Fibroblast of the conjunctiva (primary cell): ENCODE measurements at regions not wholly inside any gene's neighbourhood (a gene's known extent, or its start where the extent isn't known, plus 50 kb on each side); places are given as distances from the start of the nearest gene placed in this dataset.

Experiments
- DNase-seq: peaks from one replicate; pipeline ENCODE4 v3.0.0-alpha.2; 2010; ENCODE audit warnings: low read depth

DNA sequence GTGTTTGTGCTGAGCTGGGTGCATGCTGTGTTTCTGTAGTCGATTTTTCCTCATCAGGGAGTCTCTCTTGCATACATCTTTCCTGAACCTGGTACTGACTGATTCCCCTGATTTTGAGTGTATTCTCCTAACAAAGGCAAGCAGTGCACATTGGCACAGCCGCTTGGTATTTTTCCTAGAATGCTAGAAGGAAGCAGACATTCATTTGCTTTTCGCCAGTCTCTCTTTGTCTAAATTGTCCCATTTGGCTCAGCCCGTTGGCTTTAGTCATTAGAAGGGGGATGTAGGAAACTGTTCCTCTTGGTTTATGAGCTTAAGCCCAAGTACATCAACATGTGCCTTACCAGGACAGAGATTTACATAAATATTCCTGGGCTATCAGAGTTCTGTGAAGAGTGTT is 266.1 kb upstream of the TMTC4 start:
- DNase-seq, result no peak

DNA sequence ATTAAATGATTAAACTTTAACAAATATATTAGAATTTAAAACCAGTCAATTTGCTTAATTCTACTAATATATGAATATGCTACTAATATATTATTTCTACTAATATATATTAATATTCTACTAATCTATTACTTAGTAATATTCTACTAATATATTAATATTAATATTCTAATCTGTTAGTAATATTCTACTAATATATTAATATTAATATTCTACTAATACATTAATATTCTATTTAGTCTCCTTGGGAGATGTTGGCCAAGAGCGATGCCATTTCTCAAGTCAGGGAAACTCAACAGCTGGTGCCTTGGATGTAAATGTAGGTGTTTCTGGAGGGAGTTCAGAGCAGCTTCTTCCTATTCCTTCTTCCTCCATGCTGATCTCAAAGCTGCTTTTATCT is 259.2 kb upstream of the TMTC4 start:
- DNase-seq, result no peak

DNA sequence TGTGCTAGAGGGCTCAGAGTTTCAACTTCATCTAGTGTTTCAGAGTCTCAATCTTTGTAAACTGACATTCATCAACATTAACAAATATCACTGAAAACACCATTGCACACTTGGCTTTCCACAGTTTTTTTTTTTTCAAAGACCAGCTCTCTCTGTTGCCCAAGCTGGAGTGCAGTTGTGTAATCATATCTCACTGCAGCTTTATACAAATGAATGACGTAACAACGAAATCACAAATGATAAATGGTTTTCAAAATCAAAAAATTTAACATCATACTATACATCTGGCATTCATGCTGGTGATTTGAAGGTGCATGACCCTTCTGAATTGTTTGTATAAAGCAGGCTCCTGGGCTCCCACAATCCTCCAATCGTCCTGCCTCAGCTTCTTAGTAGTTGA is 248.0 kb upstream of the TMTC4 start:
- DNase-seq, result no peak

DNA sequence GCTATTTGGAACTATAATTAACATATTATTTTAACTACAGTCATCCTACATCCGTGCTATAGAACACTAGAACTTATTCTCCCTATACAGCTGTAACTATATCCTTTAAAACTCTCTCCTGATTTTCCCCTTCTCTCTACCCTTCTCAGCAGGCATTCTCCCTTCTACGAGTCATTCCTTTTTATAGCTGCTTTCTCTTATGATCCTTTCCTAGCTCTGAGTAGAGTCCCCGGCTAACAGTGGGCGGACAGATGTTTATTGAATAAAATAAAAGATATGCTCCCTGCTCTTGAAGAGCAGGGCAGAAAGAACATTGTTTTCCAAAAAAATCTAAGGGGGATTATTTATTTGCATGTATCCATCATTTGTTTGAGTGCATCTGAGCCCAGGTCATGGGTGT is 246.5 kb upstream of the TMTC4 start:
- DNase-seq, result no peak

DNA sequence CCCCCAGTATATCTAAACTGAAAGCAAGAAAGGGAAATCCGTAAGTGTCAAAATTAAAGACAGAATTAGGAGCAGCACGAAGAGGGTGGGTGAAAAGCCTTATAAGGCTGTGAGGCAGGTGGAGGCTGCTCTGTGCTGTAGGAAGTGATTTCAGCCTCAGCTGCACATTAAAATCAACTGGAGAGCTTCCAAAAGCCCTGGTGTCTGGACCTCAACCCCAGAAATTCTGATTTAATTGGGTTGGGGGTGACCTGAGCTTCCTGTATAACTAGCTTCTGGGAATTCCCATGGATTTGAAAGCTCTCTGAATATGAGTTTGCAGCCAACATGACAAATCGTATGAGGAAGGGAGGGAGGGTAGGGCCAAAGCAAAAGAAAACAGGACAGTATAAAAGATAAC is 242.4 kb upstream of the TMTC4 start:
- no peak for DNase-seq

DNA sequence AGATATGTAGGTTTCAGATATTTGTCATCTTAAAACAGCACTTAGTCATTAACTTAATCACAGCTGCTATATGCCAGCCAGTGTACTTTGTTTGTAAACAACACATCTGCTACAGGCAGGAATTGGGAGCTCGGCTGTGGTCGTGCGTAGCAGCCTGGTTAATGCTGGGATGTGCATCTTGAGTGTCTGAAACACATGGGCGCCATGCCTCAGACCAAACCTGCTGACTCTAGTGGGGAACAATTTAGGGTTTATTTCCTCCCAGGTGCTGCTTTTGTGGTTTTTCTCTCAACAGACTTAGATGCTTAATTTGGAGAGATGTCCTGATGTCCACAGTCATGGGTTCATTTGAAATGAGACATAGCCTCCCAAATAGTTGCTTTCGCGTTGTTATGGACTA is 238.5 kb upstream of the TMTC4 start:
- no peak for DNase-seq

DNA sequence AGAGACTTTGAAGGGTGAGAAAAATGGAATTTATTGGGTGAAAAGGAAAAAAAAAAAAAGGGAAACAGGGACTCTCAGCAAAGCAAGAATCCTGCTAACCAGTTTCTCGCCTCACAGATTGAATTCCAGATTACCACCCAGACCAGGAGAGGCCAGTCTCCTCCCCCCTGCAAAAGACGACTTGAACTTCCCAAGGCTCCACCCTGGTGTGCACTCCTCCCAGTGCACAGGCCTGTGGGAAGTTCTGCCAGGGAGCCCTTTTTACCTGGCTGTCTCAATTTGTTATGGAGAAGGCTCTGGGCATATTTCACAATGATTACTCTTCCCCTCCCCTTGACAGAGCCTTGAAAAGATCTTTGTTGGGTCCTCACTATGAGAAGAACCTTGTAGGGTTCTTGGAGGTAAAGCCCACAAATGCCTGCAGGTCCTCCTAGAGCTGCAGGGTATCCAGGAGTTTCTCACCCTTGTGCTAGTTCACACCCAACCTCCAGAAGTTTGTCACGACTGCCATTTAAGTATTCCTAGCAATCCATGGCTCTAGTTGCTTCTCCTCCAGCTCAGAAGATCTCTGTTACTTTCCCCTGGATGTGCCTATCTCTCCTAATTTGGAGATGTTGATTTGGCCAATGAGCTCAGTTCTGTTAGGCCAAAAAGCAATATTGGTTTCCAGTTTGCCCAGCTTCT is 229.8 kb upstream of the TMTC4 start:
- no peak for DNase-seq

DNA sequence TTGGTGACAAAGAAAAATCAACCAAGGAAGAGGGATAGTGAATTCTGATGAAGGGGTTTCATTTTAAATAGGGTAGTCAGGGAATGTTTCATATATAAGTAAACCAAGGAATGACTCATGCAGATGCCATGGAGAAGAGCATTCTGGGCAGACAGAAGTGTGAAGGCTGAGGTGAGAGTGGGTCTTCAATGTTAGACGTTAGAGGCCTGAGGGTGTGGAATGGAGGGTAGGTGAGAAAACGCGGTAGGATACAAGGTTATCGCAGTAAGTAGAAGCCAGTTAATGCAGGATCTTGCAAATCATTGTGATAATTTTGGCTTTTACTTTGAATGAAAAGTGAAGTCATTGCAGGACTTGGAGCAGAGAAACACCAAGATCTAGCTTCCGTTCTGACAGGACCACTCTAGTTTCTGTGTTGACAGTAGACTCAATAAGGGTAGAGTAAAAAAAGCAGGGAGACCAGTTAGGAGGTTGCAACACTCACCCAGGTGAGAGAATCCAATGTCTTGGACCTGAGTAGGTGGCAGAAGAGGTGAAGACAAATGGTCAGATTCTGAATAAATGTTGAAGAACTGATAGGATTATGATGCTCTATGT is 225.2 kb upstream of the TMTC4 start:
- DNase-seq, result no peak

DNA sequence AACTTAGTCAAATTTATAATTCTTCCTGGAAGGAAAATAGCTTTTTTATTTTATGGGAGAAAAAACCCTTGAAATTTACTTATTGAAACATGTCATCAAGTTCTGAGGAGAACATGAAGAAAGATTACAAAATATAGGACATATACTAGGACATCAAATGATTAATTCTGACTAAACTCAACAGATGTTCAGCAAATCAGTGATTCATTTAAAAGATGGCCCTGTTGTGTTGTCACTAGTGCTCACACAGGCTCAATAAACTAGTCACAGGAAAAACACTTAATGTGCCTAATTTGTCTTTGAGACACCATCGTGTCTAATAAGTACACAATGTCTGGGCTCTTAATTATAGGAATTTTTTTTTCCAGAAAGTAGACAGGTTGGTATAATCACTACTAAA is 223.8 kb upstream of the TMTC4 start:
- DNase-seq, result no peak

DNA sequence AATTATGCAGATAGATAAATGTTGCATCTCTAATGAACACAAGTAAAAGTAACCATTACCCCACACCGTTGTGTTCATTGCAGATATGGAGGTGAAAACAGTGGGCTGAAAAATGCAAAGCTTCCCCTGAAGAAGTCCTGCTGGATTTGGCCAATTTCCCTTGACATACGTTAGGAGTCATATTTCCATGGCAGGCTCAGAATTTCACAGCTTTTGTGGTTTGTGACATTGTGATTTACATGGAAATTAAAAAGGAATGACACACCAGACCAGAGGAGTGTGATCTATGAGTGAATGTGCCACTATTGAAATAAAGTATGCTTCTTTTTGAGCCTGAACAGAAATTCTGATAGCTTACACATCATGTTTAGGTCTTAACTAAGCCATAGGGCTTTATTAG is 221.1 kb upstream of the TMTC4 start:
- no peak for DNase-seq

DNA sequence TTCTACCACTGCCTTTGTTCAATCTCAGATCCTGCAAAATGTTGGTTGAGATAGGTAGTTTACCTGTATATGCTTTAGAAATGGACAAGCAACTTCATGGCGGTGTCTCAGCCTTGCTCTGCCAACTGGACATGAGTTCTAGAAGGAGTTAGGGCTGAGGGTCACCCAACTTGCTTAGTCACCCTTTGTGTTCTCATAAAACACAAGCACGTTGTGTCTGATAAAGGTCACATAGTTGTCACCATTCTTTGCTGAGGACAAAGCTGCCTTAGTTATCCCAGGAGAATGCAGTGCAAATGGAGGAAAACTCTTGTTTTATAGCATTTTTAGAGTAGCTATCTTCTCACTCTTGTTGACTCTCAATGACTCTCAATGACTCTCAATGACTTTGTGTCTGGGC is 218.4 kb upstream of the TMTC4 start:
- DNase-seq, result no peak

DNA sequence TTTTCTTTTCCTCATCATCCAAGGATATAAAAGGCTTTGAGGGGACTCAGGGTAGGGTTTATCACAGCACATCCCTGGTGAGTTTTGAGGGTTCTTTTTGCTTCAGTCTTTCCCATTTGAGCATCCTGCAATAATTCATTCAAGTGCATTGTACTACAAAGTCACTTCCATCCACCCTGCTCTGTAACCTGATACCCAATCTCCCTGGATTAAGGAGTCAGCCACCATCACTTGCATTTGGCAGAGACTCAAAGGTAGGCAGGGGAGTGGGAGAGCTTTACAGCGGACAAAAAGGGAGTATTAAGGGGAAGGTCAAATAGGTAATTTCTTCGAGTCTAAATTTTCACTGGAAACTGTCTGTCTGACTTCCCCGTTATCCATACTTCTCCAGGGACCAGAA is 216.1 kb upstream of the TMTC4 start:
- no peak for DNase-seq

DNA sequence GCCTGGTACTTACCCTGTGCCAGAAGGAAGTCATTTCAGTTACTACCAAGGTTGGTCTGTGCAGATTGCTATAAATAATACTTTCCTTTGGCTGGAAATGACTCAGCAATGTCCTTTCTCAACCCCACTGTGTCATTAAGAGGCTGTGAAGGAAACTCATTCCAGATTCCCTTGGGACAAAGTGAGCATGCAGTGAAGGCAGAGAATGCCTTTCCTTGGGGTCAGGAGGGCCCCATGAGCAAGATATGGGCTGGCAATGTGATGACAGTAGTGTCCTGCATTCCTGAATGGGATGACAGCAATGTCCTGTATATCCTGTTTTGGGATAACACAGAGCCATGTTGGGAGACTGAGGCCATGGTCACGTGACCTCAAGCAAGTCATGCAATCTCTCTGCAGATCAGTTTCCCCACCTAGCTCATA is 213.1 kb upstream of the TMTC4 start:
- peak; percentile 10 for DNase-seq

DNA sequence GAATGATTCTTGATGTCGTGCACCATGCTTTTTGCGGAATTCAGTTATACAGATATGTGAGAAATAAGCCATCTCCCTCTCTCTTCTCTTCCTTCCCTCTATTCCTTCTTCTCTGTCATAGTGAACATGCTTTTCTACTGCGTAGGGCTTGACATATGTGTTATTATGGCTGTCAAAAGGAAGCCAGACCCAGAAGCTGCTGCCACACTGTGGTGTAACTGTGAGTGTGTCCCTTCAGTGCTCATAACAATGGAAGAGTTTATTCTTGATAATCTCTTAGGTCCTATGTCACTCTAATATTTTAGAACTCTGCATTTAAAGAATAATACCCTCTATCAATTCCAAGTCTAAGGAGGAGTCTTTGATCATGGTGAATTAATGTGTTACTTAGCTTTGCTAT is 208.9 kb upstream of the TMTC4 start:
- DNase-seq, result no peak

DNA sequence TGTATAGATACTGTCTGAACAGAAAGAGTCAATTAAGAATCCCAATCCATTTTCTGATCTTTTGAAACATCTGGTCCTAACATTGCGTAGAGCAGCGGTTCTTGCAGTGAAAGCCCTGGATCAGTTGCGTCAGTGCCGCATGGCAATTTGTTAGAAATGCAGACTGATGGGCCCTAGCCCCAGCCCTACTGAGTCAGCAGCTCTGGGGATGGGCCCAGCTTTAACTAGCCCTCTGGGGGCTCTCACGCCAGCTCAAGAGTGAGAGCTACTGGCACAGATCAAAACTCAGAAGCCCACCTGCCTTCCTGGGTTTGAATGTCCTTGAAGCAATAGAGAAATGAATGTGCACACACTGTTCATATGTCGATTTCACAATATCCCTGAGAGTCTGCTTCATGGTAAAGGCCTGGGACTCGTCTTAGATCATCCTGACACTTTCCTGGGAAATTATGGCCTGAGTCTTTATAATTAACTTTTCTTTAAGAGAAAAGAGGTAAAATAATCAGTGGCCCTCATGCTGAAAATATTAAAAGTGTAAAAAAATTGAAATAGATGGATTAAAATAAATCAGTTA is 206.8 kb upstream of the TMTC4 start:
- no peak for DNase-seq

DNA sequence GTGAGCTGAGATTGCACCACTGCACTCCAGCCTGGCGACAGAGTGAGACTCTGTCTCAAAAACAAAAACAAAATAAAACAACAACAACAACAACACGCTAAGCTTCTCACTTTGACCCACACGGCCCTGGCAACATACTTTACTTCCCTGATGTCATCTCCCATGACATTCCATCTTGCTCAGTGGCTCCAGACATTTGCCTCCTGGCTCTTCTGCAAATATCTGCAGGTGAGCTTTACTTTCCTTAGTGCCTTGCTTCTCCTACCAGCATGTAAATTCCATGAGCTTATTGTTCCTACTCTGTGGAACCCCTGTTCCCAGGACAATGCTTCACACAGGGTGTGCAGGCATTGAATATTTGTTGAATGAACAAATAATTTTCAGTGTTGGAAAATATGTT is 205.6 kb upstream of the TMTC4 start:
- no peak for DNase-seq

DNA sequence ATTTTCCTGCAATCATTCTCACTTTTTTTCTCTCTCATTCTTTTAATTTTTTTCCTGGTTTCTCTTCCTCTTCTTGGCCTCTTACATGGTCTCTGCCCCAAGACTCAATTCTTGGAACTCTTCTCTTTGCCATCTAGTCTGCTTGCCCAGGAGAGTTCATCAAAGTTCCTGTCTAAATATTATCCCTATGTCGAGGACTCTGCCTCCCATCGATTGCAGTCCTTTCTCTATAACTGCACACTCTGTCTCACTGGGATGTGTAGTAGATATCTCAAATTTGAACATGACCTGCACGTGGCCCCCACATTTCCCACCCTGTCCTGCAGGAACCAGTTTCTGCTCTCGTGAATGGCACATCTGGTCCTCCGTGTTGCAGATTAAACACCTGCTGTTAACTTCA is 204.7 kb upstream of the TMTC4 start:
- DNase-seq, result no peak

DNA sequence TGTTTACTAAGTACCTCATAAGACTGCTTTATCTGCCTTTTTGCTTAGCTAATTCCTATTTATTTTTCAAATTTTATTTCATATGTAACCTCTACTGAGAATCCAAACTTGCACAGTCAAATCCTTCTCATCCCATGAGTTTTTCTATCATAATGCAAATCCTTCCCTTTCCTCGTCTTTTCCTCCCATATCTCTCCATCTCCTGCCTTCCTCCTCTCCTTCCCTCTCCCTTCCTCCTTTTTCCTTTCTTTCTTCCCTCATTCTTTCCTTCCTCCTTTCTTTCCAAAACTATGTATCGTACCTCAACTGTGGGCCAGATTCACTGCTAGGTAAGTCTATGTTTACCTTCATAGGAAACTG is 201.4 kb upstream of the TMTC4 start:
- no peak for DNase-seq

DNA sequence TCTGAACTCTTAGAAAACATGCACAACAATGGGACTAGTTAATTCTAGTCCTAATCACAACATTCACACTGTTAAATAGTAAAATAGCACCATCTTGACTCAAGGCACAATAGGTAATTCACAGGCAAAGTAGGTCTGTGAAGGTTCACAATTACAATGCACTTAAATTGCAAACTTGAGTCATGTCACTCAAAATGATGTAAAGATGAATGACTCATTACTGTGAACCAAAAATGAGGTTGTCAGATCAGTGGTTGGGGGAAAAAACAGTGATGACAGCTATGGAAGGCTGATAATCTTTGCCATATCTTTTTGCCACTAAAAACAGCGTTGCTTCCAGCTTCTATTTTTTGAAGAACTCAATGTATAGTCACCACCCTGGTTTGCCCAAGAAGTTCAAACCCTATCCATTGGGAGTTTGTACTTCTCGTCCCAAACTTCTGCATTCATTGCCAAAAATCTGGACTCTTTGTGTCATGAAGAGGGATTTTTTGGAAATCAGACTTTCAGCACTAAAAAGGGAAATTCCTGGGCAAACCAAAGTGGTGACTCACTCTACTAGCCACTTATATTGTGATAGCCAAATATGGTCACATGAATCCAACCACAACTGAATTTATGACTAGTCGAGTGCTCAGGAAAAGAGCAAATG is 200.9 kb upstream of the TMTC4 start:
- peak; percentile 63 for DNase-seq

DNA sequence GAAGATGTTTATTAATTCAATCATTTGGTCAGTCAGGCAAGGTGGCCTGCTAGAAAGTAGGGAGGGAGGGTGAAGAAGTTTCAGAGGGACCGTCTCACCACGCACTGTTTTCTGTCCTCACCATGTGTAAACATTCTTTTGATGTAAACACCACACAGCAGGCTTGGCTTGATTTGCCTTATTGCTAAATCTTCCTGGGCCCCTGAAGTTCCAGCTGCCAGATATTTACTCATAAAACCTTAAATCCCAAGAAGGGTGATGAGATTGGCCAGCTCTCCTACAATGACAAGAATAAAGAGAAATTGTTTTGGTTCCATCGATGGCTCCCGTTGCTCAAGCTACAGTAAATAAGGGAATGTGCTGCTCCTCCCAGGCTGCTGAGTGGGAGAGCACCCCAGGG is 198.2 kb upstream of the TMTC4 start:
- DNase-seq, result no peak

DNA sequence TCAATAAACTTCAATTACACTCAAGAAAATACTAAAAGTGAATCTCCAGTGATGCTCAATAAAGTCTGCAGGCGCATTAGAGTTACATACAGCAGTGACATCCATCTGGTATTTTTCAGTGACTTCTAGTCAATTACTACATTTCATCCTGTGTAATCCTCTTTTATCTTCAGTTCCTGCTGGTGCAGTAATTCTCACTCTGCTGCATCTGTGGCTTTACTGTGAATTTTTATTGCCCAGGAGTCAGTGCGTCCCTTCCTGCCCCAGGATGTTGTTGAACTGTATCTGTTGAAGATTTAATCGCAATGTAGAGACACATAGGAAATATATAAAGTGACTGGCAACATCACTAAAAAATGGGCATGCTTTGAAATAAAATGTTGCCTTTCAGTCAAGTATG is 196.3 kb upstream of the TMTC4 start:
- no peak for DNase-seq

DNA sequence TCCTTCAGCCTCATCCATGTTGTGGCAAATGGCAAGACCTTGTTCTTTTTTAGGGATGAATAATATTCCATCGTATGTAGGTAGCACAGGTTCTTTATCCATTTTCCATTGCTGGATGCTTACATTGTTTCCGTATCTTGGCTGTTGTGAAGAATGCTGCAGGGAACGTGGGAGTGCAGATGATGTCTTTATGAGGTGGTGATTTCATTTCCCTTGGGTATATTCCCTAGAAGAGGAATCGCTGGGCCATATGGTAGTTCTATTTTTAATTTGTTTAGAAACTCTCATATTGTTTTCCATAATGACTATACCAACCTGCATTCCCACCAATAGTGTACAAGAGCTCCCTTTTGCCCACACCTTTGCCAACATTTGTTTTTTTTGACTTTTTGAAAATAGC is 186.3 kb upstream of the TMTC4 start:
- no peak for DNase-seq

DNA sequence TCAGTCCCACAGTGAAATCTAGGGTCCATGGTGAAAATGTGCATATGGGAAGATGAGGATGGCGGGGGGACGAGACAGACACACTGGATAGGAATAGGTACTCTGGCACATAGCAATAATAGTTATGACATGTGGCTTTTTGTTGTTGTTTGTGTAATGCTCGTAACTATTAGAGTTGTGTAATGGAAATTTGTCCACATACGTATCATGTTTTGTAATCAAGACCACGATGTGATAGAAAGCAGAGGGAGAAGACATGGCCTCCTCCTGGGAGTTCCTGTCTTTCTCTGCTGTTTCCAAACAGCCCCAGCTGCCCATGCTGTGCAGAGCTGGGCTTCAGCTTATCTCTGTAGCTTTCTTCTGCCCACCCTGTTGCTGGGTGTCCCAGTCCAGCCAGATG is 185.3 kb upstream of the TMTC4 start:
- DNase-seq, result no peak

DNA sequence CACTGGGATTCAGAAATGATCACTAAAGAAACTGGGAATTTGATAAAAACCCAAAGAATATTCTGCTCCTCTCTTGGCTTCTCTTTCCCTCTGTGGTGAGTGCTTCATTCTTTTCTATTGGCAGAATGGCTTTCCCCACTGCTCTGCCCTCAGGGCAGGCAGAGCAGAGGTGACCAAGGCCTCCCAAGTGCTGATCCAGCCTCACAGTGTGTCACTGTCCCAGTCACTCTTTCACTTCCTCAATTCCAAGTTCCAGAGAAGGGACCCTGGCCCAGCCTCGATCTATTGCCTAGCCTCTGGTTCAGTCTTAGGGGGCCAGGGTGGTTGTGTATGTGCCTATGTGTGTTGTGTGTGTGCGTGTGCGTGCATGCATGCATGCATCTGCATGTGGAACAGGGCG is 180.6 kb upstream of the TMTC4 start:
- DNase-seq, result no peak
